Progenitor cell of endocrine pancreas (in vitro differentiated cells): ENCODE measurements at regions not wholly inside any gene's neighbourhood (a gene's known extent, or its start where the extent isn't known, plus 50 kb on each side); places are given as distances from the start of the nearest gene placed in this dataset.
A peak's percentile ranks its signal among the peaks of the same experiment; 100 is the strongest.

ENCODE experiments used
- DNase-seq: peaks from one replicate; pipeline ENCODE4 v3.0.0; 2021; ENCODE audit warnings: low spot score; ENCODE audit not compliant: unreplicated experiment
- H3K27ac Mint-ChIP-seq: 2 replicates; pipeline ENCODE4 v1.8.0; 2021; ENCODE audit warnings: mild to moderate bottlenecking, moderate library complexity, mixed read lengths
- H3K27me3 Mint-ChIP-seq: 2 replicates; pipeline ENCODE4 v1.8.0; 2021; ENCODE audit warnings: mixed read lengths
- H3K36me3 Mint-ChIP-seq: 2 replicates; pipeline ENCODE4 v1.8.0; 2022; ENCODE audit warnings: mixed read lengths; ENCODE audit not compliant: insufficient read depth
- H3K4me1 Mint-ChIP-seq: 2 replicates; pipeline ENCODE4 v1.8.0; 2021; ENCODE audit warnings: low read depth, mixed read lengths
- H3K4me3 Mint-ChIP-seq: 2 replicates; pipeline ENCODE4 v1.8.0; 2021; ENCODE audit warnings: low read depth, mild to moderate bottlenecking, moderate library complexity, mixed read lengths
- H3K9me3 Mint-ChIP-seq: 2 replicates; pipeline ENCODE4 v1.8.0; 2021; ENCODE audit warnings: low read depth, mixed read lengths
- TF ChIP-seq, protein P1 (sequence below): fragments of 200-600 bp; sonication (generic); IDR thresholded peaks from one replicate; pipeline ENCODE4 v1.5.0; 2021; ENCODE audit warnings: antibody characterized with exemption, mild to moderate bottlenecking; ENCODE audit not compliant: unreplicated experiment

GRCh38 chr6:92126983-92127382 is 1292.4 kb downstream of the EPHA7 start:
- peaks cover 5% of the 10 kb centered on the region for H3K4me1 Mint-ChIP-seq
- DNase-seq = no peak
- TF ChIP-seq, protein P1, sequence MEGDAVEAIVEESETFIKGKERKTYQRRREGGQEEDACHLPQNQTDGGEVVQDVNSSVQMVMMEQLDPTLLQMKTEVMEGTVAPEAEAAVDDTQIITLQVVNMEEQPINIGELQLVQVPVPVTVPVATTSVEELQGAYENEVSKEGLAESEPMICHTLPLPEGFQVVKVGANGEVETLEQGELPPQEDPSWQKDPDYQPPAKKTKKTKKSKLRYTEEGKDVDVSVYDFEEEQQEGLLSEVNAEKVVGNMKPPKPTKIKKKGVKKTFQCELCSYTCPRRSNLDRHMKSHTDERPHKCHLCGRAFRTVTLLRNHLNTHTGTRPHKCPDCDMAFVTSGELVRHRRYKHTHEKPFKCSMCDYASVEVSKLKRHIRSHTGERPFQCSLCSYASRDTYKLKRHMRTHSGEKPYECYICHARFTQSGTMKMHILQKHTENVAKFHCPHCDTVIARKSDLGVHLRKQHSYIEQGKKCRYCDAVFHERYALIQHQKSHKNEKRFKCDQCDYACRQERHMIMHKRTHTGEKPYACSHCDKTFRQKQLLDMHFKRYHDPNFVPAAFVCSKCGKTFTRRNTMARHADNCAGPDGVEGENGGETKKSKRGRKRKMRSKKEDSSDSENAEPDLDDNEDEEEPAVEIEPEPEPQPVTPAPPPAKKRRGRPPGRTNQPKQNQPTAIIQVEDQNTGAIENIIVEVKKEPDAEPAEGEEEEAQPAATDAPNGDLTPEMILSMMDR = no peak
- H3K27me3 Mint-ChIP-seq = peaks cover 6% of the 10 kb centered on the region
- H3K36me3 Mint-ChIP-seq = no peaks in the 10 kb centered on the region
- no peaks in the 10 kb centered on the region for H3K9me3 Mint-ChIP-seq
- H3K4me3 Mint-ChIP-seq = no peak overlapping the region
- H3K27ac Mint-ChIP-seq = no peak overlapping the region

GRCh38 chr6:92126088-92126487 is 1293.3 kb downstream of the EPHA7 start:
- TF ChIP-seq, protein P1 = no peak
- Mint-ChIP-seq H3K4me1 (peaks cover 5% of the 10 kb centered on the region), H3K9me3 (no peaks in the 10 kb centered on the region), H3K27me3 (peaks cover 6% of the 10 kb centered on the region), H3K4me3 (no peak overlapping the region), H3K36me3 (no peaks in the 10 kb centered on the region), H3K27ac (no peak overlapping the region)
- DNase-seq = no peak

DNA sequence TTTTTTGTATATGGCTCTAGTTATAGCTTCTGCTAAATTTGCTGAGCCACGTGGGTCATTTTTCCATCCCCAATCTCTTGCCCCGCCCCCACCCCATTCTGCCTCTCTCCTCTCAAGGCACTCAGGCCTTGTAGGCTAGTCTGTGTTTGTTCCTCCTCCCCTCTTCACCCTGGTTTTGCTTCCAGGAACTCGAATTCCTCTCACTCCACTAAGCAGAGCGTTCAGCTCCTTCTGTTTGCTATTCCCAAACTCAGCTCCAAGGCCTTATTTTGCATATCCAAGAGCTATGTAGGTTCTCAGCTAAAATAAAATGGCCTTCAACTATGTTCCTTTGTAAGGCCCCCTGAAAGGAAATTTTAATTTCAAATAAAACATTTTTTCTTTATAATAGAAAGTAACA is 1293.7 kb downstream of the EPHA7 start:
- TF ChIP-seq, protein P1 = no peak
- Mint-ChIP-seq H3K36me3 (no peaks in the 10 kb centered on the region), H3K9me3 (no peaks in the 10 kb centered on the region), H3K27me3 (peaks cover 6% of the 10 kb centered on the region), H3K4me1 (peaks cover 5% of the 10 kb centered on the region), H3K27ac (no peak overlapping the region), H3K4me3 (no peak overlapping the region)
- DNase-seq = no peak

- H3K27me3 Mint-ChIP-seq = peaks cover 7% of the 10 kb centered on the region
- TF ChIP-seq, protein P1 = no peak
- no peaks in the 10 kb centered on the region for H3K9me3 Mint-ChIP-seq
- no peak overlapping the region for H3K27ac Mint-ChIP-seq
- DNase-seq = no peak
- H3K36me3 Mint-ChIP-seq = no peaks in the 10 kb centered on the region
- no peak overlapping the region for H3K4me3 Mint-ChIP-seq
- peaks cover 5% of the 10 kb centered on the region for H3K4me1 Mint-ChIP-seq
Observed at GRCh38 chr6:92124200-92124651, 1295.1 kb downstream of the EPHA7 start.

- H3K4me3 Mint-ChIP-seq = no peak overlapping the region
- H3K27ac Mint-ChIP-seq = no peak overlapping the region
- H3K36me3 Mint-ChIP-seq = no peaks in the 10 kb centered on the region
- no peak for DNase-seq
- TF ChIP-seq, protein P1 = peak; percentile 53
- peaks cover 5% of the 10 kb centered on the region for H3K4me1 Mint-ChIP-seq
- no peaks in the 10 kb centered on the region for H3K9me3 Mint-ChIP-seq
- peaks cover 10% of the 10 kb centered on the region for H3K27me3 Mint-ChIP-seq
Observed at GRCh38 chr6:92122746-92123145, 1296.6 kb downstream of the EPHA7 start.
